Mesothelial cell of epicardium (in vitro differentiated cells): ENCODE measurements at regions not wholly inside any gene's neighbourhood (a gene's known extent, or its start where the extent isn't known, plus 50 kb on each side); places are given as distances from the start of the nearest gene placed in this dataset.

ENCODE experiments used
- DNase-seq, 2 experiments: peaks; one replicate each; pipeline ENCODE4 v3.0.0; 2021; ENCODE audit warnings: low spot score in 2 of 2; ENCODE audit not compliant: unreplicated experiment in 2 of 2
- H3K27ac Mint-ChIP-seq: 2 replicates; pipeline ENCODE4 v1.8.0; 2021; ENCODE audit warnings: mixed read lengths
- H3K27me3 Mint-ChIP-seq: 2 replicates; pipeline ENCODE4 v1.8.0; 2021; ENCODE audit warnings: low read depth, mixed read lengths
- H3K36me3 Mint-ChIP-seq: 2 replicates; pipeline ENCODE4 v1.8.0; 2021; ENCODE audit warnings: mixed read lengths
- H3K4me1 Mint-ChIP-seq: 2 replicates; pipeline ENCODE4 v1.8.0; 2021; ENCODE audit warnings: mixed read lengths
- H3K4me3 Mint-ChIP-seq: 2 replicates; pipeline ENCODE4 v1.8.0; 2021; ENCODE audit warnings: mild to moderate bottlenecking, moderate library complexity, mixed read lengths
- H3K9me3 Mint-ChIP-seq: 2 replicates; pipeline ENCODE4 v1.8.0; 2021; ENCODE audit warnings: mixed read lengths
- CTCF ChIP-seq: fragments of 200-600 bp; sonication (generic); IDR thresholded peaks from one replicate; pipeline ENCODE4 v1.5.0; 2021; ENCODE audit warnings: antibody characterized with exemption; ENCODE audit not compliant: unreplicated experiment

- Mint-ChIP-seq H3K9me3 (no peaks in the 10 kb centered on the region), H3K27me3 (peaks cover 34% of the 10 kb centered on the region), H3K27ac (peak overlapping the region; percentile 67), H3K4me3 (peak overlapping the region; percentile 16), H3K36me3 (no peaks in the 10 kb centered on the region), H3K4me1 (peaks cover 80% of the 10 kb centered on the region)
- TF ChIP-seq CTCF, result no peak
- DNase-seq, result no peak
These were observed 190.5 kb downstream of the PHETA1 start for GRCh38 chr12:111178181-111179081.

- H3K36me3 Mint-ChIP-seq, result no peaks in the 10 kb centered on the region
These were observed 193.3 kb downstream of the PHETA1 start for GRCh38 chr12:111175396-111176094.

GRCh38 chr12:111174961-111175345 lies 193.9 kb downstream of the PHETA1 start:
- Mint-ChIP-seq H3K4me1 (peaks cover 59% of the 10 kb centered on the region), H3K27ac (peak overlapping the region; percentile 47), H3K27me3 (peaks cover 31% of the 10 kb centered on the region), H3K4me3 (no peak overlapping the region), H3K36me3 (no peaks in the 10 kb centered on the region), H3K9me3 (no peaks in the 10 kb centered on the region)
- DNase-seq, result no peak
- TF ChIP-seq CTCF, result no peak

More at GRCh38 chr12:111175396-111176094, 193.3 kb downstream of the PHETA1 start:
- peak overlapping the region; percentile 88 for H3K27ac Mint-ChIP-seq
- no peak for DNase-seq
- H3K4me1 Mint-ChIP-seq, result peaks cover 65% of the 10 kb centered on the region
- no peaks in the 10 kb centered on the region for H3K9me3 Mint-ChIP-seq
- peaks cover 34% of the 10 kb centered on the region for H3K27me3 Mint-ChIP-seq
- peak overlapping the region; percentile 34 for H3K4me3 Mint-ChIP-seq
- no peak for TF ChIP-seq CTCF

- H3K27me3 Mint-ChIP-seq, result peaks cover 30% of the 10 kb centered on the region
- H3K4me3 Mint-ChIP-seq, result no peak overlapping the region
- H3K36me3 Mint-ChIP-seq, result no peaks in the 10 kb centered on the region
- H3K27ac Mint-ChIP-seq, result peak overlapping the region; percentile 47
- DNase-seq, result no peak
- peaks cover 54% of the 10 kb centered on the region for H3K4me1 Mint-ChIP-seq
- H3K9me3 Mint-ChIP-seq, result no peaks in the 10 kb centered on the region
- no peak for TF ChIP-seq CTCF
These were observed 194.5 kb downstream of the PHETA1 start for GRCh38 chr12:111174251-111174960.

GRCh38 chr12:111173836-111174235 lies 195.1 kb downstream of the PHETA1 start:
- Mint-ChIP-seq H3K36me3 (no peaks in the 10 kb centered on the region), H3K9me3 (no peaks in the 10 kb centered on the region), H3K4me3 (no peak overlapping the region), H3K27ac (peak overlapping the region; percentile 12), H3K27me3 (peaks cover 30% of the 10 kb centered on the region), H3K4me1 (peaks cover 53% of the 10 kb centered on the region)
- no peak for TF ChIP-seq CTCF
- no peak for DNase-seq
